NCI-H345 treated with DMSO at 0.1 percent for 48 hours (cell line): ENCODE measurements at regions not wholly inside any gene's neighbourhood (a gene's known extent, or its start where the extent isn't known, plus 50 kb on each side); places are given as distances from the start of the nearest gene placed in this dataset.

Experiments used
- DNase-seq: peaks from one replicate; lab custom pipeline; 2025; ENCODE audit not compliant: unreplicated experiment; lab: John Stamatoyannopoulos, UW

DNA sequence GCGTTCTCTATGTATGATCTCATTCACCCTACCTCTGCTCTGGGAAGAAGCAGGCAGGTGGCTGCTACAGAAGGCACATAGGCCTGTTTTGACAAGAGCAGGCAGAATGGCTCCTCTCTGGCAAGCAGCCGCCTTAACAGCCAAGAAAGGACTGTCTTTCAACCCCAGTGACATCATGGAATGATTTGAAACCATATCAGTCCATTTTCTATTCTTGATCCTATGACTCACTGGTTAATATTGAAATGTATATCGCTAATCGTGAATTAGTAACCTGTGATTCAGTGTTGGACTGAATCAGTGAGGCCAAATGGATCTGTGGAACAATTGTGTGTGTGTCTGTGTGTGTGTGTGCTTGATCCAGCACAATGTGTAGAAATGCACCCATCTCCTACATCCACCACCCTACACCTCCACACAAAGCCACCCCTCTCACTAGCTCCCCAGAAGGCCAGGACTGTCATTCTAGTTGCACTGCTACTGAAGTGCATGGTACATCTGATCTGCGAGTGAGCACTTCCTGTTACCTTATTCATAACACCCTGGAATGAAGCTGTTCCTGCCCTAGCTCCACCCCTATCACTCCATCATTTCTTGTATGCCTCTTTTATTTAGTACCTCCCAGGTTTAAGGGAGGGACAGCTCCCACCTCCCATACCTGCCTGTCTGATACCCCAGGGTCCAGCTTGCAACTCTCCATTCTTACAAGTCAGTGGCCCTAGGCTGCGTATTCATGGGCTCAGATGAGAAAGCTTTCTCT is 460.0 kb downstream of the FOXO1 start:
- DNase-seq = no peak

DNA sequence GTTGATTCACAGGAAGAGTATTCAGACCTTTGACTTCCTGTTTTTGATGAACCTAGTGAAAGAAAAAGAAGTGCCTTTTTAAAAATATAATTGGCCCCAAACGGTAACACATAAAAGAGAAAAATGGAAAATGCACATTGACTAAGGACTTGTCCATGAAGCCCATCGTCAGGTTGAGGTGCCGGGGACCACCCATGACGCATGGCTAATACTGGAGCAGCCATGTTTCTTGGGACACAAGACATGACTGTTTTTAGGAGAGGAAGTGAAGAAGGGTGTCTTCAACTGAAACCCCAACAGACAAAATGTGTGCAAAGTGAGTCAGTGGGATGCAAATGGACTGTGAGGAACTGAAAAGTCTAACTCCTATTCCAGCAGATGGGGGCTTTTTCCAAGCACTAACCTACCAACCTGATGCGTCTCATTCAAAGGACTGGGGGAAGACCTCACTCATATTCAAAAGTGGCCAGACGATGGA is 459.4 kb downstream of the FOXO1 start:
- no peak for DNase-seq

DNA sequence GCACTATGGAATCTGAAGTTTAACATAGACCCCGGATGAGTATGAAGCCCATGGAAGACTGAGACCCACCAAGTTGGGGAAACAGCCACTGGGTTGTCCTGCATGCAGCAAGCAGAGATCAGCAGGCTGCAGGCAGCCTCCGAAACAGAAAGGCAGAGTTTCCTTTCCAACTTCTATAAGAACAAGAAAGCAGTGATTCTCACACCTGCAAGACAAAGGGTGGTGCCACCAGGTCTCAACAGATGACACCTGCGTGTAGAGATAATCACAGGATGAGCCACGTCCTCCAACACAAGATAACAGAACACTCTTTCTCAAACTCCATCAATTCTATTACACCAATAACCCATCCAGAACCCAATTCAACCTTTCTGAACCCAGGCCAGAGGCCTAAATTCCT is 457.9 kb downstream of the FOXO1 start:
- no peak for DNase-seq

DNA sequence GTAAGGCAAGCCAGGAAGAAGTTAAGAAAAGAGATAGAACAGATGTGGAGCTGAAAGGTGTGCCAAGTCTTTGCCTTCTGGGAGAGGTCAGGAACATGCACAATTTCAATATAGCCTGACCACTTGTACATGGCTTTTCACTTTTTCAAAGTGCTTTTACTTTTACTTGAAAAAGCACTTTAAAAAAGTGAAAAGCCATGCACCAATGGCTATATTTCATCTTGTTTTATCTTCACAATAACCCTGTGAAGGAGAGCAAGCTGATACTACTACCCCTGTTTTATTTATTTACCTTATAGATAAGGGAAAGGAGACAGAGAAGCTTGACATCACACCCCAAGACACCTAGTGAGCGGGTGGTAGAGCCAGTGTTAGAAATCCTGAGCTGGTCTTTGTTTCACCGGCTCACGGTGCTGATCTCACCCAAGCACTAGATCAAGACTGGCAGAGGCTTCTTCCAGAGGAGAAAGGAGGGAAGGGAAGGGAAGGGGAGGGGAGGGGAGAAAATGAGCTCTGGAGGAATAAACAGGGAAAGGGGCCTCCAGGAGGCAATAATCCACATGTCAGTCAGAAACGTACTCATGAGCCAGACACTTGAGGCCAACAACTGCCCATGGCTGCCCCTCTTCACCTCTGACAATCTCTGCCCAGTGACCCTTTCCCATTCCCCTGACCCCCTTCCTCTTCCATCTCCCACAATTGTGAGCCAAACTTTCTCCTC is 455.4 kb downstream of the FOXO1 start:
- no peak for DNase-seq

DNA sequence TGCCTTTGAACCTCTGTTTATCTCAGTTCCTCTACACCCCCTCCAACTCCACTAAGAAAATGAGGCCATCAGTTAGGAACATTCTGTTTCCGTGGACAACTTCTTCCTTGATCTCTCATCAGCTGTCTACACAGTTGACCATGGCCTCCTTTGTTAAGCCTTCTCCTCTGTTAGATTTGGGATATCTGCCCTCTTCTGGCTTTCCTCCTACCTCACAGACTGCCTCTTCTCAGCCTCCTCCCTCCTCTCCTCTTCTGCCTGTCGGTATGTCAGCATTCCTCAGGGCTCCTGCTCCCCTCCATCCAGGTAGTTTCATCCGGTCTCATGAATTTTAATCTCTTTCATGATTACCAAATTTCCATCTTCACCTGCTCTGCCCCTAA is 454.9 kb downstream of the FOXO1 start:
- DNase-seq = no peak

DNA sequence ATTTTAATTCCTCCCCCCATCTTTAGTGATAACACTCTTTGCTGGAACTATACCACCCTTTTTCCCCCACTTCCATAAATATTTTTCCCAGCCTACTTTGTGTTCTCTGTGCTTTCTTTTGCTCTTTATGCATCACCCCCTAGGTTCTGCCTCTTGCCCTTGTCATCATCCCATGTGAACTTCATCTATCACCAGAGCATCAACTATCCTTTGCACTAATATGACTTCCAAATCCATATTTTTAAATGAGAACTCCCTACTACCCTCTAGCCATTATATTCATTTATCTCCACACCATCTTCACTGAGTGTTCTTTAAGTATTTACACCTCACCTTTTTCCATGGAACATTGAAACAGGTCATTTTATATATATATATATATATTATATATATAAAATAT is 452.7 kb downstream of the FOXO1 start:
- DNase-seq = no peak

DNA sequence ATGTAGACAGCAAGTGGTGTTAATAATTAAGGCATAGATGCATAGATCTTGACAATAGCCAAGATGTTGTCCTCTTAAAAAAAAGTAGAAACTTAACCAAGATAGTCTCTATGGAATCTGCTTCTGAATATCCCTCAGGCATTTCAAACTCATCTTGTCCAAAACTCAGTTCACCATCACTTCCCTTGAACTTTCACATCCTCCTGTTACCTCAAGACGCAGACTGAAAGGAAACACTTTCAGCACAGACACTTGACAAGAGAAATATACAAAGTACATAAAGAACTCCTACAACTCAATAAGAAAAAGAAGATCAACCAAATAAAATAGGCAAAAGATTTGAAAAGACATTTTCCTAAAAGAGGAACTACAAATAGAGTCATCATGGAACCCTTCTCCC is 451.1 kb downstream of the FOXO1 start:
- no peak for DNase-seq

DNA sequence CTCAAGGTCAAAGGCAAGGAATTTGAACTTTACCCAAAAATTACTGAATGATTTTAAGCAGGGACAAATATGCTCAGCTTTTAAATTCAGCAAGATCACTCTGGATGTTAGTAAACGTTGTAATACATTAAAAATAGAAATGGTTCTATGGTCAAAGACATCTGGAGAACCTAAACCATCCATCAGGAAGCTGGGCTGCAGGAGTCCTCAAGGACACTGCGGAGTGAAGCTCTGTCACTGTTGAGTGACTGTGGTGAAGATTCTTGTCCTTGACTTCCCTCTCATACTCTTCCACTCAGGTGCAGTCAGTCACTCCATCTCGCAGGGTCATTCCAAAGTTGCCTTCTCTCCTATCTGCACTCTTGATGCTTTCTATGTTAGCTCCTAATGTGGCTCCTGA is 450.7 kb downstream of the FOXO1 start:
- no peak for DNase-seq

DNA sequence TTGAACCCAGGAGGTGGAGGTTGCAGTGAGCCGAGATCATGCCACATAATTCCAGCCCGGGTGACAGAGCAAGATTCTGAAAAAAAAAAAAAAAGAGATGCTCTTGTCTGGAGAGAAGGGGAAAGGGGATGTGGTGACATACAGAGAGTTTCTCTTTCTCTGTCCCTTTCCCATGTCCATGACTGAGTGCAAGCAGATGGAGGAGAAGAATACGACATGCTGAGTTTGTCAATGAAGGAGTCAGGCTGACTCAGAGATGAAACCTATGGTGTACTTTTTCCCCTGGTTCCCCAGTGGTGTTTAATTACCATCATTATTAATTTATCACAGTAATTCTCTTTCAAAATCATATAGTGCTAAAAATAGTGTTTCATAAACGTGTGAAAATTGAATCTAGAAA is 448.8 kb downstream of the FOXO1 start:
- DNase-seq = no peak

DNA sequence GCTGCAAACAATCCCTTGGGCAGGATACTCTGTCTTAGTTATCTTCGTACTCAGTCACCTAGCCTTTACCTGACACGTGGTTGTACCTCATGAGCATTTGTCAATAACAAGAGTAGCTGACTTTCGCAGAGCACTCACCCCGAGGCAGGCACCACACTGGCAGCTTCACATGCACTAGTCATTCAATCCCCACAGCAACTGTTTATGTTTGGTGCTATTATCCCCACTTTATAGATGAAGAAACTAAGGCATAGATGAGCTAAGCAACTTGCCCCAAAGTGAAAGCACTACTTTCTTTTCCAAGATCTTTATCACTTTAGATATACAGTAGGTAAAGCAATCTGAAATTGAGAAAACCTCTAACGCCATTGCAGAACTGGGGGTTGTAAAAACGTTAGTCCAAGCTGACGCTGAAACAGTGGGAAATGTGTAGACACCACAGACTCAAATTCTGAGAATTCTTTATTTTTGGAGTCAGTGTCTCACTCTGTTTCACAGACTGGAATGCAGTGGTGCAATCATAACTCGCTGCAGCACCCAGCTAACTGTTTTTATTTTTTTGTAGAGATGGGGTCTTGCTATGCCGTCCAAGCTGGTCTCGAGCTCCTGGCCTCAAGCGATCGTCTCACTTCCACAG is 446.0 kb downstream of the FOXO1 start:
- no peak for DNase-seq

DNA sequence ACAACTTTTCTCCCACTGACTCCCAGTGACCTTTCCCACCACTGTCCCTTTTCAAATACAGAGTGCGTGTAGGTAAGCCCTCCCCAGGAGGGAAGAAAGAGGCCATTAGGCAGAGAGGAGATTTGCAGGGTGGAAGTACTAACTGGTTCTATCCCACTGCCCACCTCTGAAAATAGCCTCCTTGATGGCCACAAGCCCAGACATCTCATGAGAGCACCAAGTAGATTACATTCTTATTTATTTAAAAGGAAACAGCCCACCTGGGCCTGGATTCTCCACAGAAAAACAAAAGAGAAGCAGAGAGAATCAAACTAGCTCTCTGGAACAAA is 445.3 kb downstream of the FOXO1 start:
- no peak for DNase-seq

DNA sequence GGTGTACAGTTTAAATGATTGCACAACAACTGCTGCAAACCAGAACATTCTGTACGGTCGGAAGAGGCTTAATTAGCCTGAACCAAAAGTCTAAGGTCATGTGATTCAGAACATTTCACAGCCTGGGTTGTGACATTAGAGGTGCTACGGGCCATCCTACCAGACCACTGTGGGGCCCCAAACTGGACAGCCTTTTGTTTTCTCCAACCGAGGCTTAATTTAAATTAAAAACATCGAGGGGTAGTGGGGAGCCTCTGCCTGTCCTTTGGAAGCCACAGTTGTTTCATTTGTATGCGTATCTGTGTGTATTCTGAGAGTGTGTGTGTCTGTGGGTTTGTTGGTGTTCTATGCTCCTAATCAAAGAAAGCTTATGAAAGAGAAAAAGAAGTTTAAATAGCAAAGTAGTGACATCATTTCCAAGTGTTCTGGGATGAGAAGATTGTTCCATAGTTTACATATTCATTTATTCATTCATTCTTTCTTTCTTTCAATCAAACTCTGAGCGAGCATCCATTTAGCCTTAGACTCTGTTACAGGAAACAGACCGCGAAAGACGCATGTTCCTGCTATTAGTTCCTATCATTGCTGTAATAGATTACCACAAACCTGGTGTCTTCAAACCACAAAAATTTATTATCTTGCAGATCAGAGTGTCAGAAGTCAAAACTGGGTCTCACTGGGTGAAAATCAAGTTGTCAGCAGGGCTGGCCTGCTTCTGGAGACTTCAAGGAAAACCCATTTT is 444.8 kb downstream of the FOXO1 start:
- DNase-seq = no peak

DNA sequence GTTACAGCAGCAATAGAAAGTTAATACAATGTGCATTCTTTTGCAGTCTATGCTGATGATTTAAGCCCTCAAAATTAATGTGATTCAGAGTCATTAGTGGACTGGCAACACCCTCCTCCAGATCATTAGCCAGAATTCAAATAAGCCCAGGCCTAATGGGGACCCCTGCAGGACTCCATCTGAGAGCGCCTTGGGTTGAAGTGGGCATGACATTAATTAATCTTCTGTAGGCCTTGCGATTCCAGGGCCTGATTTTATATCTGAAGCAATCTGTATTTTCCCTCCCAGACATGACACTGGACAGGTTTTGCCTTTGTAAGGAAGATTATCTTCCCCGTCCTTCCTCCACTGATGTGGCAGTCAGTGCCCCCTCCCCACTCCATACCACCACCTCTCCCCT is 442.9 kb downstream of the FOXO1 start:
- DNase-seq = no peak

DNA sequence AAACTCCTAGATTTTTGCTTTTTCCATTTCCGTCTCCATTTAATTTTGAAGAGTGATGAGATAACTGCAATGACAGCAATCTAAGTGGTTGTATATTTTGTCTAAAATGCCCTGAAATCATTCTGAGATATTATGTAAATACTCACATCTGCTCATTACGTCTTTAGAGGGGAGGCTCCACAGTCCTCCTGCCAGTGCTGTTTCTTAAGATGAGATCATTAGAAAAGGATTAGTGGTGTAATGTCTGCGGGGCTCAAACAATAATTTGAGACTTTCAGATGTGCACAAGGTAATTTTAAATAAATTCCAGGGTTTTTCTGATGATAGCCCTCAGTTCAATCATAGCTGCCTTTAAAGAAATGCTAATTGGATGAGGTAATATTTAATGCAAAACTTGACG is 437.9 kb downstream of the FOXO1 start:
- no peak for DNase-seq

DNA sequence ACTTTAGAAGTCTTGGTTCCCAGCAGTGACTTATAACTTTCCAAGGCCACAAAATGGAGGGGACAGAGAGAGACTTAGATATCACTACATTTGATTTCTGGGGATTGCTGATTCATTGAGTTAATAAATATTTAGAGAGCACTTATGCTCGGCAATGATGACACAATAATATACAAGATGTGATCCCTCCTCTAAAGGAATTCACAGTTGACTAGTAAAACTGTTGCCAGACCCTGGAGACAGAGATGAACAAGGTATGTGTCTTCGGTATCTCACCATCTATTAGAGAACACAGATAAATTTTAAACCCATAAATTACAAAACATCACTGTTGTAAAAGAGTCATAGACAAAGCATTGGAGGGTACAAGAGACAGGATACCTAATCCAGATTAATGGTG is 437.5 kb downstream of the FOXO1 start:
- no peak for DNase-seq

DNA sequence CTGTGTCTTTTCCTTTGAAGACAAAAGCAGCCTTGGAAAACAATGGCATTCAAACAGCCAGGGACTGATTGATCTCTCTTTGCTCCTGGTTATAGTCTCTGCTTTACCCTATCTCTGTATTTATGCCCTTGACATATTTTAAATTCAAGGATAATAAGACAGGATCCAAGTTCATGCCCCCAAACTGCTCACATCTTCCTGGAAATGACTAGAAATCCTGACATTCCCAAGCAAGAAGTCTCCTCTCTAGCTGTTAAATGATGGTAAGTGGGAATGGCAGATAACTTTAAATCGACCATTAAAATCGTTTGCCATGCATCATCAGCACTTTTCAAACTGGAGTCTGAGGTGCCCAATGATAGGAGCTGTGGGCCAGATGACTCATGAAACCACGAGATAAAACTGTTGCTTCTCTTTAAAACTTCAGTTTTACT is 435.6 kb downstream of the FOXO1 start:
- no peak for DNase-seq

DNA sequence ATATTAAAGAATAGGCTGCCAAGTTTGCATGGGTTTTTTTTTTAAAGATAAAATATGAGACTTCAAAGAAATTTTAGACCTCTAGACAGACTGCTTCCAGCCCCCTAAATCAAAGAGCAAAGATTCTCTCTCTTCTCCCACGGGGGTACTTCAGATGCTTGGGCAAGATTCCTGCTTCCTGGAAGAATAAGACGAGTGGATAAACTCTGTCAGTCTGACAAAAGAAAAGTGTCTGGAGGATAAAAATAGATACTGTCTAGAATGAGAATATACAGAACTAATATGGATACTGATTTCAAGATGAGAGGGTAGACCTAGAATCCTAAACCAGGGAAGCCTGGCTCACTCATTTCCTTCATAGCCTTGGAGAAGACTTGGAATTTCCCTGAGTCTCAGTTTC is 435.1 kb downstream of the FOXO1 start:
- DNase-seq = no peak

DNA sequence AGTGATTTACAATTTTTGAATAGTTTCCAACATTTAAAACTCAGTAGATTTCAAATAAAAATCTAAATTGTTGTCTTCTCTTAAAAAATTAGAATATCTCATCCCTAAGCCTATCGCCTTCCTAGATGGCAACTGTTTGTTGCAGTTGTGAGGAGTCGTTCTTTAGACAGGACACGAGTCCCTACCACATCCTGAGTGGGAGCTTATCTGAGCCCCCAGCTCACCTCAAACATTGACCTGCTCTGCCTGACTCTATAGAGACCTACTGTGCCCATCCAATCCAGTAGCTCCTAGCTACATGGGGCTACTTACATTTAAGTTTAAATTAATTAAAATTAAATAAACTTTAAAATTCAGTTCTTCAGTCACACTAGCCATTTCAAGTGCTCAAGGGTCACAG is 434.7 kb downstream of the FOXO1 start:
- DNase-seq = no peak

DNA sequence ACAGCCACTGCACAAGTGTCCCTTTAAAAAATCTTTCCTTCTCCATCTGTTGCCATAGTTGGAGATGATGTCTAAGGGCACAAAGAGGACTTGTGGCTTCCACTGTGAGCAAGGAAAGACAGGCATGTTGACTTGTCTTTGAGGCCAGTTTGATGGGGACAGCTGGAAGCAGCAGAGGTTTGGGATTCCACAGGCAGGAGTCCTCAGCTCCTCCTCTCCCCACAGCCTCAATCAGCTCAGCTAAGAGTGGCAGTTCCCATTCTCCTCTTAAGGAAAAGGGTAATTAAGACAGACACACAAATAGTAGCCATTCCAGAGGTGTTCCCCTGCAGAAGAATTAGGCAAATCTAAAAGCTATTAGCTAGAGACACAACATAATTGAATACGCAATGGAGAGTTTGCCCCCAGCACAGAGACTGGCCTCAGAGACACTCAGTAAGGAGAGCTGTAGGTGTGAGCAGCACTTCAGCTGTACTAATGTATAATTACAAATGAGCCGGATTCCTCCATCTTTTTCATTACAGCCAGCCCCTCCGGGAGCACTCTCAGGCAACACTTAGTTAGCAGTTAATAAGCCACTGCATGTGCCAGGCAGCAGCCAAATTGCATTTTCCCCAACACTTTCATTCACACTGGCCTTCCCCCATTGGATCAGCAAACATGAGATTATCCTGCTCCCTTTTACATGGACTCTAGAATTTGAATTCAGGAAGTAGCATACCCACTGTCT is 434.0 kb downstream of the FOXO1 start:
- no peak for DNase-seq

DNA sequence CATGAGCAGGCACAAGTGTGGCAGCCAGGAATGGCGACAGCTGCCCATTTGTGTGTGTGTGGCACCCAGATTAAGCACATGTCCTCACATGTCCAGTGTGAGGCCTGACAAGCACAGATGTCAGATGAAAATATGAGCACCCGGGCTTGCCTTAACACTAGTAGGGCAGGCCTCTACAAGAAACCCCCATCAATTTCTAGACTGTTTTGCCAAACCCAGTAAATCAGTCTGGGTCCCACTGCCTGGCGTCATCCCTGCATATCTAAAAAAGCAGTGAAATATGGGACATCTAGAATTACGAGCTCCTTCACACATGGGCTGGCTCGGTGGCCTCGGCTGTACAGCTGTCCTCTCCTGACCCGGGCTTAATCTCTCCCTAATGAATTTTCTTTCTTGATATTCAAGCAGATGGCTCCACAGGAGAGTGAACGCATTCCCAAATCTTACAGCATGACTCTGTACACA is 432.7 kb downstream of the FOXO1 start:
- no peak for DNase-seq
